DOHH2 (cell line): ENCODE measurements at regions not wholly inside any gene's neighbourhood (a gene's known extent, or its start where the extent isn't known, plus 50 kb on each side); places are given as distances from the start of the nearest gene placed in this dataset.

Experiments used
- EZH2phosphoT487 ChIP-seq: fragments of 200-600 bp; sonication (generic); IDR thresholded peaks from 2 replicates; pipeline ENCODE4 v1.6.1; 2017; ENCODE audit warnings: borderline replicate concordance, mild to moderate bottlenecking, antibody characterized with exemption, low read length, moderate library complexity, mixed read lengths
- TF ChIP-seq, protein P1 (sequence below): fragments of 200-600 bp; sonication (generic); IDR thresholded peaks from one replicate; pipeline ENCODE4 v1.5.1; 2014; ENCODE audit warnings: antibody characterized with exemption, mild to moderate bottlenecking, low read depth, low read length; ENCODE audit not compliant: poor library complexity, severe bottlenecking

DNA sequence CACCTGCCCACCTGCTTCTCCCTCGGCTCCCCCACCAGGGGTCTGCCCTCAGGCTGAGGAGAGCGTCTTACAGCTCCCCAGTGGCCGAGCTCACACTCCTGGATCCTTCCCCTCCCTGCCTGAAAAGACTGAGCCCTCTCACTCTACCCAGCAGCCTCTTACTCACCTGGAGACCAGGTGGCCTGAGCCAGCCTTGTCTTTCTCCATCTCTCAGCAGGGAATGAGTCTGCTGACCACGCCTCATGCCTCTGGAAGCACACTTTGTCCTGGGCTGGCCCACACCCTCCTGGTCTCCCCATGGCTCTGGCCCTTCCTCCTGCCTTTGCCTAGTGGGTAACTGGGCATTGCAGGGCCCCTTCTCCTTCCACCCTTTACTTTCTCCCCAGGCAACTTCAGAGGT lies 177.2 kb downstream of the ENGASE start:
- TF ChIP-seq EZH2phosphoT487 = no peak
- TF ChIP-seq, protein P1, sequence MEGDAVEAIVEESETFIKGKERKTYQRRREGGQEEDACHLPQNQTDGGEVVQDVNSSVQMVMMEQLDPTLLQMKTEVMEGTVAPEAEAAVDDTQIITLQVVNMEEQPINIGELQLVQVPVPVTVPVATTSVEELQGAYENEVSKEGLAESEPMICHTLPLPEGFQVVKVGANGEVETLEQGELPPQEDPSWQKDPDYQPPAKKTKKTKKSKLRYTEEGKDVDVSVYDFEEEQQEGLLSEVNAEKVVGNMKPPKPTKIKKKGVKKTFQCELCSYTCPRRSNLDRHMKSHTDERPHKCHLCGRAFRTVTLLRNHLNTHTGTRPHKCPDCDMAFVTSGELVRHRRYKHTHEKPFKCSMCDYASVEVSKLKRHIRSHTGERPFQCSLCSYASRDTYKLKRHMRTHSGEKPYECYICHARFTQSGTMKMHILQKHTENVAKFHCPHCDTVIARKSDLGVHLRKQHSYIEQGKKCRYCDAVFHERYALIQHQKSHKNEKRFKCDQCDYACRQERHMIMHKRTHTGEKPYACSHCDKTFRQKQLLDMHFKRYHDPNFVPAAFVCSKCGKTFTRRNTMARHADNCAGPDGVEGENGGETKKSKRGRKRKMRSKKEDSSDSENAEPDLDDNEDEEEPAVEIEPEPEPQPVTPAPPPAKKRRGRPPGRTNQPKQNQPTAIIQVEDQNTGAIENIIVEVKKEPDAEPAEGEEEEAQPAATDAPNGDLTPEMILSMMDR = no peak
